GM19468 (cell line): ENCODE measurements at regions not wholly inside any gene's neighbourhood (a gene's known extent, or its start where the extent isn't known, plus 50 kb on each side); places are given as distances from the start of the nearest gene placed in this dataset.

Experiments
- ATAC-seq: cut with Tn5 transposase; IDR thresholded peaks from one replicate; pipeline ENCODE4 v1.9.1; 2021; ENCODE audit warnings: mild to moderate bottlenecking, moderate library complexity, moderate number of reproducible peaks; ENCODE audit not compliant: unreplicated experiment; ENCODE audit errors: extremely low read depth

- no peak for ATAC-seq
Observed at GRCh38 chr6:28693751-28694443, 168.2 kb downstream of the GPX5 start.

- no peak for ATAC-seq
Observed at GRCh38 chr6:28695715-28696114, 170.0 kb downstream of the GPX5 start.

- no peak for ATAC-seq
Observed at GRCh38 chr6:28696167-28696566, 170.5 kb downstream of the GPX5 start.

DNA sequence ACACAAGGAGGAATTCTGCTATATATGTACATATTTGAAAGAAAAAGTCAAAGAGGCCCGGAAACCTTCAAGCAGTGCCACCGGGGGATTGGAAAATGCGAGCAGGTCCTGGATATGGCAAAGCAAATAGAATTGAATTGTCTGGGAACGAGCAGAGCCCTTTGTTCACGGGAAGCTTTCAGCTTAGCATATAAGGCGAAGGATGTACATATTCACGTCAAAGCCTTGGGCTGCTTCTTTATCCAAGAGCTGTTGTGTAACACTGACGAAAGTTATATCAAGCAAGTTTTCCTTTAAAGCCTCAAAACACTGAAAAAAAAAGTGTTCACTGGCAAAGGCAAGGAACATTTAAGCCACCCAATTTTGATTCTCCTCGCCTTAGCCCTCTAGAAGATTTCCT is 171.0 kb downstream of the GPX5 start:
- no peak for ATAC-seq

DNA sequence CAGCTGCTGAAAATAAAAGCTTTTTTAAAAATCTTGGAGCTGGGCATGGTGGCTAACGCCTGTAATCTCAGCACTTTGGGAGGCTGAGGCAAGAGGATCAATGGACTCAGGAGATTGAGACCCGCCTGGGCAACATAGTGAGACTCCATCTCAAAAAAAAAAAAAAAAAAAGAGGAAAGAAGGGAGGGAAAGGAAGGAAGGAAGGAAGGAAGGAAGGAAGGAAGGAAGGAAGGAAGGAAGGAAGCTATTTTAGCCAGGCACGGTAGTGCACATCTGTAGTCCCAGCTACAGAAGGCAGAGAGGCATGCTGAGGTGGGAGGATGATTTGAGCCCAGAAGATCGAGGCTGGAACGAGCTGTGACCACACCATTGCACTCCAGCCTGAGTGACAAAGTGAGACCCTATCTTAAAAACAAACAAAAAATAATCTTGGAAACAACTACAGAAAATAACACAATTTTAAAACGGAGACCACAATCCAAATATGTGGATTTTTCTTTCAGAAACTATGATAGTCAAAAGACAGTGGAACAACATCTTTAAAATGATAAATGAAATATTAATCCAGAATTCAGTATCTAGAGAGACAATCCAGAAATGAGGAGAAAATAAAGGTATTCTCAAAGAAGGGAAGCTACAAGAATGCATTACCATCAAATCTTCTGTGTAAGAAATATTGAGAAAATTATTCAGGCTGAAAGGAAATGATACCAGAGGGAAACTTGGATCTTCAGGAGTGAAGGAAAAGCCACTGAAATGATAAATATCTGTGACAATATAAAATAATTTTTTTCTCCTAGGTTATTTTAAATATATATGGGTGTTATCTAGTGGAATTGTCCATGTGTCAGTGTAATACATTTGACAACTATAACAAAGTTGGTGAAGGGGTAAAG is 182.0 kb downstream of the GPX5 start:
- ATAC-seq: no peak

GRCh38 chr6:28709478-28710349 is 184.0 kb downstream of the GPX5 start:
- no peak for ATAC-seq

DNA sequence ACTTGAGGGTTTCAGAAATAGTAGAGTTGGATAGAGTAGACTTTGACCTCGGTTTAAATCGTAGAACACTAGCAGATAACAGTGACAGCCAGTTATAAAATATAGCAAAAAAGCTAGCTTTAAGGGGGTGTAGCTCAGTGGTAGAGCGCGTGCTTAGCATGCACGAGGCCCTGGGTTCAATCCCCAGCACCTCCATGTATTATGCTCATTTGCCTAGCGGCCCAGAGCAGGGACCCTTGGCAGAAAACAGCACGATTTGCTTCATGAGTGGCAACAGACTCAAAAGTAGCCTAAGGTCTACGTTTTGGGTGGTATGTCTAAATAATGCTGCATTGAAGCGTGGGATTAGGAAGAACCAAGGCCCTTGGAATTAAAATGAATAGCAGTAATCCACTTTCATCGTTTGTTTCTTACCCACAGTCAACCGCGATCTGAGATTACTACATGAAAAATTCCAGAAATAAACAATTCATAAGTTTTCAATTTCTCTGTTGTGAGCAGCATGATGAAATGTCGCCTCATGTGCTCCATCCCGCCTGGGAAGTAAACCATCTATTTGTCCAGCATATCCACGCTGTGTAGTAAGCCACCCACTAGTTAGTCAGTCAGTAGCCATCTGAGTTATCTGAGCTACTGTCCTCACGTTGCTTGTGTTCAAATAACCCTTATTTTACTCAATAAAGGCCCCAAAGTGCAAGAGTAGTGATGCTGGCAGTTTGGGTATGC is 184.9 kb downstream of the GPX5 start:
- no peak for ATAC-seq

DNA sequence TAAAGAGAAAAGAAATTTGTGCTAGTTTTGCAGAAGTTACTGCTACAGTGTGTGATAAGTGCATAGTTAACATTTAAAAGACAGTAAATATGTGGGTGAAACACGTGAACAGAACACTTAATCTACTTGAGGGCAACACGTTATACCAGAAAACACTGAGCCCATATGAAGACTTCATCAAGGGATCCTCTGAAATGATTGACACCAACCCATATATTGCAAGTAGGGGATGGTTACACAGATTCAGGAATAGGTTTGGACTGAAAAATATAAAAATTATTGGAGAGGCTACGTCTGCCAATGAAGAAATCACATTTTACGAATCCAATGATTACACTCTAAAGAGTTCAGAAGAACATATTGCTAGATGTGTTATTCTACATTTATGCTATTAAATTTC is 185.6 kb downstream of the GPX5 start:
- ATAC-seq: no peak

DNA sequence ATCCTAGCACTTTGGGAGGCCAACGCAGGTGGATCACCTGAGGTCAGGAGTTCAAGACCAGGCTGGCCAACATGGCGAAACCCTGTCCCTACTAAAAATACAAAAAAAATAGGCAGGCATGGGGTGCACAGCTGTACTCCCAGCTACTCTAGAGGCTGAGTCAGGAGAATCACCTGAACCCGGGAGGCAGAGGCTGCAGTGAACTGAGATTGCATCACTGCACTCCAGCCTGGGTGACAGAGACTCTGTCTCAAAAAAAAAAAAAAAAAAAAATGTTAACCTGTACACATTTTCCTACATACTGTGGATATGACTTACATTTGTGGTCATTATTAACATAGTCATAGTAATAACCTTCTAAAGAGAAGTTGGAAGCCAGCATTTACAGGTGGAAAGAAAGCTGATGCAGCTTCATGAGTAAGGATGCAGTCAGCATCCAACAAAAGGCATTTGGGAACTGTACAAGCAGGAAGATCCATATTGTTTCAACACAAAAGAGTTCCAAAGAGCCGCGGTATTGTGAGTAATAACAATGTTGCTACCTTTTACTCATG is 186.2 kb downstream of the GPX5 start:
- no peak for ATAC-seq

DNA sequence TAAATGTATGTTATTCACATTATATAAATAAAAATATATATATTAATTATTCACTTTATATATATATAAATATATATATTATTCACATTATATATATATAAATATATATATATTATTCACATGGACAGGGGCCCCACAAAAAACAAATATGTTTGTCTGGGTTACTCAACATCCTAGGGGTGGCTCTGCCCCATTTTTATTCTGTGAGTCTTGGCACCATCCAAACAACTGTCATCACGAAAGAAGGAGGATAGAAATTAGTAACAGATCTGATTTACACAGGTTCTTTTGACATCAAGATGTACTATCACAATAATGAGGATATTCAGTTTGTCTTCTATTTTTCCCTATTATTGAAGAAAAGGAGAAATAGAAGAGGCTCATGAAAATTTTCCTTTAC is 187.3 kb downstream of the GPX5 start:
- no peak for ATAC-seq

- no peak for ATAC-seq
Observed at GRCh38 chr6:28719275-28719940, 193.7 kb downstream of the GPX5 start.

GRCh38 chr6:28720357-28721231 is 194.9 kb downstream of the GPX5 start:
- no peak for ATAC-seq

- ATAC-seq: no peak
Observed at GRCh38 chr6:28721372-28721771, 195.7 kb downstream of the GPX5 start.

- no peak for ATAC-seq
Observed at GRCh38 chr6:28724395-28724794, 198.7 kb downstream of the GPX5 start.

DNA sequence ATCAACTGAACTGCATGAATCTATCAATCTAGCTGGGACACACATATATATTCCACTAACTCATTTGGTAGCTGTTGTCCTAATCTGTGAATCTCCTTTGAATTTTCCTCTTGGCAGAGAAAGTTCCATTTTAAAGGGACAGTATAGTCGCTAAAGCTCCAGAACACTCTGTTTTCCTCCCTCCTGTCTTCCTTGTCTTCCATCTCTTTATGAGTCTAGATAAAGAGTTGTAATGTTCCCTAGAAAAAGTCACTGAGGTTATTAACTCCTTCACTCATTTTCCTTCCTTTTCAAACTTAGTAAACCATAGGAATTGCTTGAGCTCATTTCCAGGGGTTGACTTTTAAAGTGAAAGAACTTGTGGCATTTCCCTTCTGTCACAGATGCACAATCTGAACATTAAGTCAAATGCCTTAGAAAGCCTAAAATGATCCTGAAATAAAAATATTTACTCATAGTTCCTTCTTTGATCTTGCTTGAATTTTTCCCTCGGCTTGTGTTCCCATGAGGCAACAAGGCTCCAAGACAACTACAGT is 198.4 kb downstream of the TRIM27 start:
- no peak for ATAC-seq

DNA sequence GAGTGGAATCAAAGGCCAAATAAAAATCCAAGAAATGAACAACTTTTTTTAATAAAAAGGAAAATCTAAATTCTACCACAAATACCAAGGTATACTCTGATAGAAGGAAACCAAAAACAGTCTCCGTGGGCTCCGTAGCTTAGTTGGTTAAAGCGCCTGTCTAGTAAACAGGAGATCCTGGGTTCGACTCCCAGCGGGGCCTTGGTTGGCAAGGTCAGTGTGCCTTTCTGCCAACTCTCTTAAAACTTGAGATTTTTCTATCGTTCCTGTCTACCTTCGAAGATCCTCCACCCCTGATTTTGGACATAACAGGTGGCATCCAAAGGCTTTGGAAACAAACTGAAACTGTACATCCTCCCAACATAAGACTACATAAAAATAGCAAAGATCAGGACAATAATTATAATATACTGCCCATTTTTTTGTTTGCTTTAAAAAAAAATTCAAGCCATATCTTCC is 197.9 kb downstream of the TRIM27 start:
- no peak for ATAC-seq

GRCh38 chr6:28726569-28727309 is 197.0 kb downstream of the TRIM27 start:
- ATAC-seq: no peak
